ENCODE measurements at regions not wholly inside any gene's neighbourhood (a gene's known extent, or its start where the extent isn't known, plus 50 kb on each side); places are given as distances from the start of the nearest gene placed in this dataset.

DNA sequence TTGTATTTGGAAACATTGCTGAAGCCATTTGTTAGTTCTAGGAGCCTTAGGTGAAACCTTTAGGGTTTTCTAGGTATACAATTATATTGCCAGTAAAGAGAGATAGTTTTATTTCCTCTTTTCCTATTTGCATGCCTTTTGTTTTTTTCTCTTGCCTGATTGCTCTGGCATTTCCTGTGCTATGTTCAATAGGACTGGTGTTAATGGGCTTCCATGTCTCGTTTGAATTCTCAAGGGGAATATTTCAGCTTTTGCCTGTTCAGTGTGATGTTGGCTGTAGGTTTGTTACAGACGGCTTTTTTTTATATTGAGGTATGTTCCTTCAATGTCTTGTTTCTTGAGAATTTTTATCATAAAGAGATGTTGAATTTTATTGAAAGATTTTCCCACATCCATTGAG lies 1054.9 kb upstream of the NXPH2 start:
- TF ChIP-seq, protein P1, sequence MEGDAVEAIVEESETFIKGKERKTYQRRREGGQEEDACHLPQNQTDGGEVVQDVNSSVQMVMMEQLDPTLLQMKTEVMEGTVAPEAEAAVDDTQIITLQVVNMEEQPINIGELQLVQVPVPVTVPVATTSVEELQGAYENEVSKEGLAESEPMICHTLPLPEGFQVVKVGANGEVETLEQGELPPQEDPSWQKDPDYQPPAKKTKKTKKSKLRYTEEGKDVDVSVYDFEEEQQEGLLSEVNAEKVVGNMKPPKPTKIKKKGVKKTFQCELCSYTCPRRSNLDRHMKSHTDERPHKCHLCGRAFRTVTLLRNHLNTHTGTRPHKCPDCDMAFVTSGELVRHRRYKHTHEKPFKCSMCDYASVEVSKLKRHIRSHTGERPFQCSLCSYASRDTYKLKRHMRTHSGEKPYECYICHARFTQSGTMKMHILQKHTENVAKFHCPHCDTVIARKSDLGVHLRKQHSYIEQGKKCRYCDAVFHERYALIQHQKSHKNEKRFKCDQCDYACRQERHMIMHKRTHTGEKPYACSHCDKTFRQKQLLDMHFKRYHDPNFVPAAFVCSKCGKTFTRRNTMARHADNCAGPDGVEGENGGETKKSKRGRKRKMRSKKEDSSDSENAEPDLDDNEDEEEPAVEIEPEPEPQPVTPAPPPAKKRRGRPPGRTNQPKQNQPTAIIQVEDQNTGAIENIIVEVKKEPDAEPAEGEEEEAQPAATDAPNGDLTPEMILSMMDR (IDR thresholded peaks at IDR 0.05; ENCODE audit: insufficient read depth, low read length) = no peak
- DNase-seq (ENCODE audit: low read depth) = no peak
- no peak overlapping the region for H3K4me3 ChIP-seq (ENCODE audit: low read depth, low read length)

DNA sequence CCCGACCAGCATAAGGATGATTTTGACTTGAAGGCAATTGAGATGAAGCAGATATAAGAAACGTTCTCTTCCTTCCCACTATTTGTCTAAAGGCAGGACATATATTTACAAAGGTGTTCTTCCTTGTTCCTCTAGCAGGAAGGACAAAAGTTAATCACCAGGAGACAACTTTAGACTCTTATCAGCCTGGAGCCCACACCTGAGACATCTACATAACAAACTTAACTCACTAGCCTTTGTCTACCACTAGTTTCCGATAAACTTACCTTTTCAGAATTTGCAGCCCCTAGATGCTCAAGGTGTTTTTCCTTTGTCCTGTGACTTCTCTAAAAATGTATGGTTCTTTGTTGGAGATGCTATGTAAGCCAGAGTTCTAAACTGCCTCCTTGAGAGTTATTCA lies 1047.8 kb upstream of the NXPH2 start:
- no peak overlapping the region for H3K4me3 ChIP-seq (ENCODE audit: low read depth, low read length)
- TF ChIP-seq, protein P1 (IDR thresholded peaks at IDR 0.05; ENCODE audit: insufficient read depth, low read length) = no peak
- no peak for DNase-seq (ENCODE audit: low read depth)

DNA sequence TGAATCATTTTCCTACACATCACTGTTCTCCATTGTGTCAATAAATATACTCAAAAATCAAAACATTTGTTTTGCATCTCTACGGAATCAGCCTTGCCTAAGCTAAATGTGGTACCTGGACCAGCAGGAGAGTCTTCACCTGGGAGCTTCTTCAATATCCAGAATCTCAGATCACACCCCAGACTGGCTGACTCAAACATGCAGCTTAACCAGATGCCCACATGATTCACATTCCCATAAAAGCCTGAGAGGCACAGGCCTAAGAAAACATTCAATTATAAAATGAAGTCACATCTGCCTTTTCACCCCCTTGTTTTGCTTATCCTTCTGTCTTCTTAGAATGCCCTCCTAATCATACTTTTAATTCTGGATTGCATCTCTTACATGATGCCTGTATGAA lies 1045.5 kb upstream of the NXPH2 start:
- TF ChIP-seq, protein P1 (IDR thresholded peaks at IDR 0.05; ENCODE audit: insufficient read depth, low read length) = no peak
- no peak overlapping the region for H3K4me3 ChIP-seq (ENCODE audit: low read depth, low read length)
- no peak for DNase-seq (ENCODE audit: low read depth)

DNA sequence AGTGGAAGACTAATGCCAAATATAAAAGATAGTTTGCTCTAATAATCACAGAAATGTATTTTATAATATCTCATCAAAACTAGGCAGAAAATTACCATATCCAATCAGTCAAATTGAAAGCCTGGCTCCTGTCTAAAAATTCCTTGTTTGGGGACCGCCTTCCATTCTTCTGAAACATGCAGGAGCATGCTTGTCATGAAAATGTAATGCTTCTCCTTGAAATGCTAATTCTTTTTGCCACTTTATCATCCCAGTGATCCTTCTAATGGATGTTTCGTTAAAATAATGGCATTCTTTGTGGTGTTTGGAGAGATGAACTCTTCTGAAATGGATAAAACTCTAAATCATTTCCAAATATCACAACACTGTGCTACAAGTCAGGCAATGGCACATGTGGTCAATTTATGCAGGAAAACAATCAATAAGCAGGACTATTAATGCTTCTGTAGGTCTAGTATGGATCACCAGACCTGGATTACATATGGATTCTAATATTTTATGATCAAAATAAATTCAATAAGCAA lies 1039.1 kb upstream of the NXPH2 start:
- TF ChIP-seq, protein P1 (IDR thresholded peaks at IDR 0.05; ENCODE audit: insufficient read depth, low read length) = no peak
- DNase-seq (ENCODE audit: low read depth) = no peak
- H3K4me3 ChIP-seq (ENCODE audit: low read depth, low read length) = no peak overlapping the region

DNA sequence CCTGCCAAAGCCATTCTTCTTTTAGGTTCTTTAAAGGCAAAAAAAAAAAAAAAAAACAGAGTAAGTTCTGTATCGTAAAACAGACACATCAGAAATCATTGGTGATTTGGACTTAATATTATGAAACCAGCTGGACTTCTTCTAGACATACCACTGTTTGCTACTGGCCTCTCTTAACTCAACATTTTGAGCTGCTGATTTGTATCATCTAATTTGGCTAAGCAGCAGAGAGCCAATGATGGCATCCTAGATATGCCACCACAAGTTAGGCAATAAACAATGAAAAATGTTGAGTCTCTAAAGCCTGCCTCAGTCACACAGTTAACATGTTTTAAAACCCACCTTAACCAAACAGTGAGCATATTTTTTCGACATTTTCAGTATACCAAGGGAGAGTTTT lies 1034.3 kb upstream of the NXPH2 start:
- H3K4me3 ChIP-seq (ENCODE audit: low read depth, low read length) = no peak overlapping the region
- no peak for DNase-seq (ENCODE audit: low read depth)
- TF ChIP-seq, protein P1 (IDR thresholded peaks at IDR 0.05; ENCODE audit: insufficient read depth, low read length) = no peak

DNA sequence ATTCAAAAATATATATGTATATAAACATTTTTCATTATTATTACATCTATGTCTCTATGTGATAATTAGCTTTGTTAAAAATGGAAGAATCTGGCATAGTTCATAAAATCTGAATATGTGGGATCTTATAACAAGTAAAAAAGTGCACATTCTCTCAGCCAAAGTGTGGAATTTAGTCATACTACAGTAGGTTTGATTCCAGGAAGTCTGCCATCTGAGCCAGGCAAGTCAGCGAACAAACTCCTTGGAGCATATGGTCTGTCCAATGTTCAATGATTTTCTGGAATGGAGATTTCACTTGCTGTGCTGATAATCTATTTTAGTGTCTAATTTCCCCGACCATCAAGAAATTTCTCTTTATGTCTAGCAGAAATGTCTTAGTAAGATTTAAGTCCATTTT lies 1033.2 kb upstream of the NXPH2 start:
- DNase-seq (ENCODE audit: low read depth) = no peak
- H3K4me3 ChIP-seq (ENCODE audit: low read depth, low read length) = no peak overlapping the region
- TF ChIP-seq, protein P1 (IDR thresholded peaks at IDR 0.05; ENCODE audit: insufficient read depth, low read length) = no peak

DNA sequence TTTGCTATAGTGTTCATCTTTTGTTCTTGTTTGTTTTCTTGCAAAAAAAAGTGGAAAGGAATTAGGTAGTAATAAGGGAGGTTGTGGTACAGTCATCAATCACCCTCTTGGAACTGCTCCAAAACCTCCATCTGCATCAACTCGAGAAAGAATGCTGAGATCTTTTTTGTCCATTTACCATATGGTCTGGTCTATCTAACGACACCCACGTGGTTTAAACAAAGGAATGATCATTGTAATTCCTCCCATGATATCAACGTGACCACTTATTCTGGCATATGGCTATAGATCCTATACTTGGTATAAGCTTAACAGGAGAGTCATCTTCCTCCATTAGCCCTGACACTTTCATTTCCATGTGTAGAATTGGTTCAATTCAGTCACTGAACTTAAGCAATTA lies 1025.3 kb upstream of the NXPH2 start:
- TF ChIP-seq, protein P1 (IDR thresholded peaks at IDR 0.05; ENCODE audit: insufficient read depth, low read length) = no peak
- H3K4me3 ChIP-seq (ENCODE audit: low read depth, low read length) = no peak overlapping the region
- DNase-seq (ENCODE audit: low read depth) = no peak
